Stimulated activated CD8-positive, alpha-beta memory T cell treated with anti-CD3 and anti-CD28 coated beads, Interleukin-4, amount 100 ng/mL, for 1 hour (primary cell): ENCODE measurements at regions not wholly inside any gene's neighbourhood (a gene's known extent, or its start where the extent isn't known, plus 50 kb on each side); places are given as distances from the start of the nearest gene placed in this dataset.
"Not testable (repeated sequence)": the region's sequence is repeated elsewhere in the genome, so short reads cannot be mapped to it uniquely, and the experiment has no call there.

Source experiments
- DNase-seq, 2 donors: peaks; one replicate each; pipeline ENCODE4 v3.0.0-alpha.2; 2020; ENCODE audit warnings: low read depth in 2 of 2, low spot score in 1 of 2

- no peak for DNase-seq
Observed at GRCh38 chr3:193800138-193801043, 207.4 kb downstream of the OPA1 start.

GRCh38 chr3:193801097-193801496 lies 208.1 kb downstream of the OPA1 start:
- no peak for DNase-seq

- no peak for DNase-seq
Observed at GRCh38 chr3:193803288-193803687, 210.3 kb downstream of the OPA1 start.

- no peak for DNase-seq
Observed at GRCh38 chr3:193805448-193805847, 212.4 kb downstream of the OPA1 start.

- no peak for DNase-seq
Observed at GRCh38 chr3:193808317-193808716, 215.3 kb downstream of the OPA1 start.

GRCh38 chr3:193809106-193809505 lies 216.1 kb downstream of the OPA1 start:
- DNase-seq: no peak

- no peak for DNase-seq
Observed at GRCh38 chr3:193812078-193812725, 219.2 kb downstream of the OPA1 start.

GRCh38 chr3:193812791-193813500 lies 219.9 kb downstream of the OPA1 start:
- DNase-seq: no peak

- no peak for DNase-seq
Observed at GRCh38 chr3:193813501-193813830, 220.5 kb downstream of the OPA1 start.

- no peak for DNase-seq
Observed at GRCh38 chr3:193814166-193814892, 221.3 kb downstream of the OPA1 start.

GRCh38 chr3:193815246-193816027 lies 222.4 kb downstream of the OPA1 start:
- DNase-seq: no peak

GRCh38 chr3:193816028-193816395 lies 223.0 kb downstream of the OPA1 start:
- DNase-seq: no peak

- DNase-seq: no peak
Observed at GRCh38 chr3:193816656-193817311, 223.8 kb downstream of the OPA1 start.

GRCh38 chr3:193819117-193820010 lies 226.4 kb downstream of the OPA1 start:
- DNase-seq: no peak

GRCh38 chr3:193821151-193821668 lies 228.2 kb downstream of the OPA1 start:
- no peak for DNase-seq

GRCh38 chr3:193822492-193823212 lies 229.6 kb downstream of the OPA1 start:
- no peak for DNase-seq

GRCh38 chr3:193823213-193823605 lies 230.2 kb downstream of the OPA1 start:
- not testable (repeated sequence) for DNase-seq

- DNase-seq: no peak
Observed at GRCh38 chr3:193824365-193824764, 231.4 kb downstream of the OPA1 start.
